GM12878 (cell line): ENCODE measurements at regions not wholly inside any gene's neighbourhood (a gene's known extent, or its start where the extent isn't known, plus 50 kb on each side); places are given as distances from the start of the nearest gene placed in this dataset.

Experiments
- ATAC-seq: fragments of 200-7000 bp; cut with Tn5 transposase; 3 replicates; pipeline ENCODE4 v1.9.1; 2020; ENCODE audit warnings: mild to moderate bottlenecking, moderate library complexity
- BruUV-seq: library from RNA; stranded (reverse); fragments of 400-500 nt; replicated peaks from 2 replicates; lab custom pipeline; 2021; lab: Mats Ljungman, UMichigan
- CTCF ChIA-PET: fragments of 300-600 bp; sonication (Branson Sonifier 250); formaldehyde crosslinking; extraction: SDS; loops from one replicate; lab custom pipeline; 2021; ENCODE audit warnings: inconsistent platforms; lab: Yijun Ruan, JAX
- POLR2A ChIA-PET: fragments of 350-600 bp; formaldehyde crosslinking; extraction: SDS; loops from one replicate; lab custom pipeline; 2021; ENCODE audit warnings: inconsistent platforms; lab: Charles Lee
- RAD21 ChIA-PET: fragments of 300-600 bp; sonication (Branson Sonifier 250); formaldehyde crosslinking; loops from one replicate; lab custom pipeline; 2023; ENCODE audit warnings: antibody characterized with exemption; ENCODE audit not compliant: unreplicated experiment; lab: Charles Lee
- SMC1A ChIA-PET: fragments of 300-600 bp; sonication (Branson Sonifier 250); formaldehyde crosslinking; loops from one replicate; lab custom pipeline; 2023; ENCODE audit not compliant: unreplicated experiment, uncharacterized antibody; lab: Charles Lee
- DNase-seq: peaks from one replicate; pipeline ENCODE4 v3.0.0-alpha.2; 2011; ENCODE audit warnings: low read depth, low spot score
- FAIRE-seq: peaks from 3 replicates; lab custom pipeline; 2011; peaks lifted over from hg19 to GRCh38; lab: Jason Lieb, UNC
- H2AFZ ChIP-seq: 2 replicates; pipeline ENCODE4 v1.6.0; 2011; ENCODE audit warnings: low read depth, low read length, control low read depth; ENCODE audit not compliant: control insufficient read depth
- H3K27ac ChIP-seq: 2 replicates; pipeline ENCODE4 v1.5.1; 2011; ENCODE audit warnings: control low read depth; ENCODE audit not compliant: control insufficient read depth, insufficient read depth
- H3K27me3 ChIP-seq, 2 experiments: replicated peaks in 1 of 2; 2 replicates each; pipeline versions ENCODE4 v1.6.0 to v1.6.1; 2011; ENCODE audit warnings: low read length in 1 of 2; ENCODE audit not compliant: control insufficient read depth in 2 of 2, insufficient read depth in 2 of 2
- H3K36me3 ChIP-seq, 2 experiments: 2 replicates each; pipeline ENCODE4 v1.5.1; 2011; ENCODE audit warnings: low read length in 1 of 2; ENCODE audit not compliant: control insufficient read depth in 2 of 2, insufficient read depth in 2 of 2
- H3K4me1 ChIP-seq: 2 replicates; pipeline ENCODE4 v1.6.1; 2011; ENCODE audit warnings: mild to moderate bottlenecking, low read length, moderate library complexity, mixed read lengths; ENCODE audit not compliant: control insufficient read depth, insufficient read depth
- H3K4me2 ChIP-seq: 2 replicates; pipeline ENCODE4 v1.6.0; 2011; ENCODE audit warnings: control low read depth; ENCODE audit not compliant: control insufficient read depth, insufficient read depth
- H3K4me3 ChIP-seq: fragments of 200-600 bp; sonication (generic); 2 replicates; pipeline ENCODE4 v1.5.1; 2016
- H3K79me2 ChIP-seq: 2 replicates; pipeline ENCODE4 v1.6.0; 2011; ENCODE audit warnings: low read length; ENCODE audit not compliant: control insufficient read depth, insufficient read depth
- H3K9ac ChIP-seq: 2 replicates; pipeline ENCODE4 v1.8.0; 2011; ENCODE audit warnings: low read length, control low read depth, mixed read lengths; ENCODE audit not compliant: control insufficient read depth, insufficient read depth
- H3K9me3 ChIP-seq: replicated peaks from 3 replicates; pipeline ENCODE4 v1.5.1; 2011; ENCODE audit warnings: mild to moderate bottlenecking, low read length; ENCODE audit not compliant: control insufficient read depth, insufficient read depth
- H4K20me1 ChIP-seq: 2 replicates; pipeline ENCODE4 v1.6.0; 2011; ENCODE audit not compliant: control insufficient read depth, insufficient read depth
- ATF3 ChIP-seq: IDR thresholded peaks from 2 replicates; pipeline ENCODE4 v1.6.1; 2011; ENCODE audit warnings: low read depth, mild to moderate bottlenecking, low read length, moderate library complexity, borderline replicate concordance; ENCODE audit errors: extremely low read depth
- BMI1 ChIP-seq: fragments of 450-650 bp; IDR thresholded peaks from 2 replicates; pipeline ENCODE4 v1.6.1; 2016; ENCODE audit warnings: mild to moderate bottlenecking, moderate library complexity, borderline replicate concordance
- CBX3 ChIP-seq: fragments of 200-600 bp; sonication (generic); IDR thresholded peaks from 2 replicates; pipeline ENCODE4 v1.6.1; 2016; ENCODE audit warnings: low read depth, borderline replicate concordance
- CEBPZ ChIP-seq: fragments of 150-350 bp; IDR thresholded peaks from 2 replicates; pipeline ENCODE4 v1.6.1; 2016; ENCODE audit warnings: low read depth, low read length
- ESRRA ChIP-seq: IDR thresholded peaks from 2 replicates; pipeline ENCODE4 v1.6.1; 2012; ENCODE audit warnings: mild to moderate bottlenecking, low read length, improper control_type of control experiment
- FOXK2 ChIP-seq: fragments of 450-650 bp; IDR thresholded peaks from 2 replicates; pipeline ENCODE4 v1.6.1; 2017; ENCODE audit warnings: mild to moderate bottlenecking, moderate library complexity
- MLLT1 ChIP-seq: fragments of 450-650 bp; IDR thresholded peaks from 2 replicates; pipeline ENCODE4 v1.6.1; 2016; ENCODE audit warnings: mild to moderate bottlenecking
- MTA2 ChIP-seq: fragments of 450-650 bp; IDR thresholded peaks from 2 replicates; pipeline ENCODE4 v1.6.1; 2016; ENCODE audit warnings: low read depth, mild to moderate bottlenecking, moderate library complexity
- MXI1 ChIP-seq: fragments of 150-350 bp; IDR thresholded peaks from 2 replicates; pipeline ENCODE4 v1.6.1; 2011; ENCODE audit warnings: low read depth, mild to moderate bottlenecking, inconsistent platforms, low read length, improper control_type of control experiment
- NRF1 ChIP-seq: conservative IDR thresholded peaks from 2 replicates; pipeline ENCODE4 v1.6.1; 2011; ENCODE audit warnings: mild to moderate bottlenecking, low read depth, low read length, improper control_type of control experiment
- POLR2AphosphoS2 ChIP-seq: IDR thresholded peaks from 2 replicates; pipeline ENCODE4 v1.6.1; 2011; ENCODE audit warnings: low read depth, mild to moderate bottlenecking, low read length, improper control_type of control experiment, moderate library complexity
- POU2F2 ChIP-seq: IDR thresholded peaks from 3 replicates; pipeline ENCODE4 v1.6.1; 2011; ENCODE audit warnings: low read depth, mild to moderate bottlenecking, low read length, borderline replicate concordance
- RB1 ChIP-seq: fragments of 450-650 bp; formaldehyde crosslinking; IDR thresholded peaks from 2 replicates; pipeline ENCODE4 v1.6.1; 2017; ENCODE audit warnings: mild to moderate bottlenecking, borderline replicate concordance
- STAT3 ChIP-seq: IDR thresholded peaks from 2 replicates; pipeline ENCODE4 v1.6.1; 2011; ENCODE audit warnings: low read depth, low read length, improper control_type of control experiment
- SUZ12 ChIP-seq: fragments of 200-600 bp; sonication (generic); IDR thresholded peaks from one replicate; pipeline ENCODE4 v1.6.1; 2018; ENCODE audit warnings: antibody characterized with exemption, mild to moderate bottlenecking; ENCODE audit not compliant: unreplicated experiment
- ZNF622 ChIP-seq: fragments of 450-650 bp; IDR thresholded peaks from 2 replicates; pipeline ENCODE4 v1.6.1; 2017; ENCODE audit warnings: mild to moderate bottlenecking, inconsistent platforms
- WGBS: methylation state at CpG from one replicate; pipeline ENCODE4 v1.1.6; 2016; ENCODE audit warnings: low lambda C conversion rate; ENCODE audit not compliant: insufficient replicate concordance, insufficient coverage; ENCODE audit errors: missing lambda C conversion rate; 5-methylcytosine and 5-hydroxymethylcytosine counted together
- in situ Hi-C: fragments of 300-500 bp; cut with MboI; formaldehyde crosslinking; loops from 9 replicates; pipeline ENCODE4 v1.14.3; 2018; ENCODE audit warnings: mixed read lengths
- intact Hi-C: fragments of 100-400 bp; cut with micrococcal nuclease; formaldehyde crosslinking; loops from one replicate; pipeline ENCODE4 v1.14.2; 2022; ENCODE audit not compliant: unreplicated experiment

DNA sequence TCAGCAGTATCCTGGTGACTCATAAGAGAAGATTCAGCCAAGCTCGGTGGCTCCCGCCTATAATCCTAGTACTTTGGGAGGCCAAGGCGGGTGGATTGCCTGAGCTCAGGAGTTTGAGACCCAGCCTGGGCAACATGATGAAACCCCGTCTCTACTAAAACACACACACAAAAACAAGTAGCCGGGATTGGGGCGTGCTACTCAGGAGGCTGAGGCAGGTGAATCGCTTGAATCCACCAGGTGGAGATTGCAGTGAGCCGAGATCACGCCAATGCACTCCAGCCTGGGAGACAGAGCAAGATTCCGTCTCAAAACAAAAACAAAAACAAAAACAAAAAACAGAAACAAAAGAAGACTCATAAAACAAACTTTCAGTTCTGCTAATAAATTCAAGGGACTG is 551.1 kb upstream of the POT1 start (continued):
- TF ChIP-seq CEBPZ (no peak), ZNF622 (no peak), BMI1 (no peak)

DNA sequence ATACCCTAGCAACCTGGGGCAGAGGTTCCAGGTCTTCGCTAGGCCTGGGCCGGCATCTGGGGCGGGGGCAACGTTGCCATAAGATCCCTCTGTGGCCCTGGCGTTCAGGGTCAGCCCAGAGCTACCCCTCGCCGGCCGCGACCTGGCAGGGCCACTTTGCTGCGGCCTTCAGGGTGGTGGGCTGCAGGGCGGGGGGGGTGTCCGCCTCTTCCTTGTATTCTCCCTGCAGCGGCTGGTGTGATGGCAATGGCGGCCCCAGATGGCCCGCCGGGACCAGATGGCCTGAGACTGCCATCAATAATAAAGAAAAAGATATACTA is 539.2 kb upstream of the POT1 start:
- ChIA-PET POLR2A (no interaction called here), RAD21 (no interaction called here), SMC1A (interaction anchor here (0.6 kb wide), 1 partner anchor 975 kb away, joined by 3 read pairs; no protein-coding TSS in a partner anchor), CTCF (no interaction called here)
- H4K20me1 ChIP-seq: no peaks in the 10 kb centered on the region
- ATAC-seq (no peak), FAIRE-seq (no peak), DNase-seq (no peak)
- no peaks in the 10 kb centered on the region for H3K9me3 ChIP-seq
- WGBS: 54% methylated on average over 16 of the region's 16 CpGs
- H2AFZ ChIP-seq: no peak overlapping the region
- no peak overlapping the region for H3K4me3 ChIP-seq
- H3K27ac ChIP-seq: no peak overlapping the region
- no peaks in the 10 kb centered on the region for H3K79me2 ChIP-seq
- TF ChIP-seq POU2F2 (no peak), MTA2 (no peak), ATF3 (no peak), SUZ12 (no peak), ESRRA (no peak), MLLT1 (no peak), FOXK2 (no peak), POLR2AphosphoS2 (no peak), RB1 (no peak), MXI1 (no peak), STAT3 (no peak), CBX3 (no peak), NRF1 (no peak), BMI1 (no peak)
- no peaks in the 10 kb centered on the region for H3K4me1 ChIP-seq
- H3K4me2 ChIP-seq: no peak overlapping the region
- in situ Hi-C loops (no loop called here), intact Hi-C loops (no loop called here)
- no peaks in the 10 kb centered on the region for H3K27me3 ChIP-seq
- BruUV-seq: no TSS peak
- H3K36me3 ChIP-seq: no peaks in the 10 kb centered on the region
- no peak overlapping the region for H3K9ac ChIP-seq
